Astrocyte of the spinal cord (primary cell): ENCODE measurements at regions not wholly inside any gene's neighbourhood (a gene's known extent, or its start where the extent isn't known, plus 50 kb on each side); places are given as distances from the start of the nearest gene placed in this dataset.

ENCODE experiments used
- DNase-seq: peaks from one replicate; pipeline ENCODE4 v3.0.0; 2011; ENCODE audit warnings: low read depth, low spot score
- H3K4me3 ChIP-seq: 2 replicates; pipeline ENCODE4 v1.5.1; 2011; ENCODE audit warnings: low read depth, mild to moderate bottlenecking, low read length, moderate library complexity
- in situ Hi-C: cut with HindIII; loops from 2 replicates; pipeline ENCODE4 v1.10.0; 2017; ENCODE audit warnings: low sequenced_read_pairs
- TF ChIP-seq, protein P1 (sequence below): IDR thresholded peaks from 2 replicates; pipeline ENCODE4 v1.5.1; 2012; ENCODE audit warnings: low read depth, mild to moderate bottlenecking, low read length, inconsistent platforms

DNA sequence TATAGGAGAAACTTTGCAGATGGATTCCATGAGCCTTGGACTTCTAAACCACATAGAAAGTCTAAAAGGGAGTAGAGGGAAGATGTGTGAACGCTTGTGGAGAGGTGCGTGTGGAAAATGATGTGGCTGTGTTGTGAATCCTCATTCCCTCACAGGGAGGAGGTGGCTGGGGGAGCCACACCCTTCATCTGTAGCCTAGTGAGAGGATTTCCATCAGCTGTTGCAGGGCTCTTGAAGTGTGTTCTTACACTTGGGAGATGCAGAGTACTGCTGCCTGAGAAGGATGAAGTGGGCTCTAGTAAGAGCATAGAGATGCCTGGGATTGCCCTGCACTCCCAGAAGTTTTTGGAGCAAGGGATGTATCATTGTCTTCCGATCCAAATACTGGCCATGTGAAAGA lies 279.6 kb downstream of the QKI start:
- DNase-seq = no peak
- TF ChIP-seq, protein P1, sequence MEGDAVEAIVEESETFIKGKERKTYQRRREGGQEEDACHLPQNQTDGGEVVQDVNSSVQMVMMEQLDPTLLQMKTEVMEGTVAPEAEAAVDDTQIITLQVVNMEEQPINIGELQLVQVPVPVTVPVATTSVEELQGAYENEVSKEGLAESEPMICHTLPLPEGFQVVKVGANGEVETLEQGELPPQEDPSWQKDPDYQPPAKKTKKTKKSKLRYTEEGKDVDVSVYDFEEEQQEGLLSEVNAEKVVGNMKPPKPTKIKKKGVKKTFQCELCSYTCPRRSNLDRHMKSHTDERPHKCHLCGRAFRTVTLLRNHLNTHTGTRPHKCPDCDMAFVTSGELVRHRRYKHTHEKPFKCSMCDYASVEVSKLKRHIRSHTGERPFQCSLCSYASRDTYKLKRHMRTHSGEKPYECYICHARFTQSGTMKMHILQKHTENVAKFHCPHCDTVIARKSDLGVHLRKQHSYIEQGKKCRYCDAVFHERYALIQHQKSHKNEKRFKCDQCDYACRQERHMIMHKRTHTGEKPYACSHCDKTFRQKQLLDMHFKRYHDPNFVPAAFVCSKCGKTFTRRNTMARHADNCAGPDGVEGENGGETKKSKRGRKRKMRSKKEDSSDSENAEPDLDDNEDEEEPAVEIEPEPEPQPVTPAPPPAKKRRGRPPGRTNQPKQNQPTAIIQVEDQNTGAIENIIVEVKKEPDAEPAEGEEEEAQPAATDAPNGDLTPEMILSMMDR = no peak
- no peak overlapping the region for H3K4me3 ChIP-seq
- in situ Hi-C loops = no loop called here

DNA sequence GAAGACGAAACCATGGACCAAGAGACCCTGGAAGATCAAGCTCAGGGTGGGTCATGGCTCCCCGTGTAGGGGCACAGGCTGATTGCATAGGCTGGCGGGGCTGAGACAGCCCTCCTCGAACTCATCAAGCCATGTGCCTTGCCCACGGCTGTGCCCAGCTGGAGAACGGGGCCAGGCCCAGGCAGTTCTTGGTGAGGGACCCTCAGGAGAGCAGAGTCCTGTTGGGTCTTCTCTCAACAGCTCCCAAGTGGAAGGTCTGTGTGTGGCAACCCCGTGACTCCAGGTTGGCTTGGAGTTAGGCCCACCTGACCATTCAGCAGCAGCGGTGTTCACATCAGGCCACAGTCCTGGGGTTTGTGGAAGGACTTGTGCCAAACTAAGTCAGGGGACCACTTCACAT lies 276.5 kb downstream of the QKI start:
- DNase-seq = no peak
- H3K4me3 ChIP-seq = no peak overlapping the region
- in situ Hi-C loops = no loop called here
- TF ChIP-seq, protein P1 = no peak

DNA sequence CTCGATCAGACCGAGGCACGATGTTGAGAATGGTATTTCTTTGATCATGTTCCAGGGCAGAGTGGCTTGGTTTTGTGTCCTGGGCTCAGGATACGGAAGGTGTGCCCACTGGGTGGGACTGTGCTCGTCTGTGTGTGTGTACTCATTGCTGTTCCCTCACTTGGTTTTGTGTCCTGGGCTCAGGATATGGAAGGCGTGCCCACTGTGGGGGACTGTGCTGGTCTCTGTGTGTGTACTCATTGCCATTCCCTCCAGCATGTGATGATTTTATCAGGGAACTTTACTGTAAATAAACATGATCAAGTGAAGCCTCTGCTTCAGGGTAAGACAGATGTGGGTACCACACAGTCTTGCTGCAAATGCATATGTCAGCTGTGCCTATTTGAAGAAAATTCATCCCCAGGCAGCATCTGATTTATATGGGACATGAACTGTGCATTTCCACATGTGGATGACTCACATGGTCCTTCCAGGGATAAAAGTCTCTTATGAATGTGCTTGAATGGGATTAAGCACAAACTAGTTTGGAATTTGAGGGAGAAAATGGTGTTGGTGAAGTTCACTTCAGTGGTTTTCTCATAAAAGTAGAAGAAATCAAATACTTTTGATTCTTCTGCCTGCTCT lies 274.3 kb downstream of the QKI start:
- DNase-seq = peak; percentile 4
- no peak overlapping the region for H3K4me3 ChIP-seq
- in situ Hi-C loops = no loop called here
- TF ChIP-seq, protein P1 = no peak

GRCh38 chr6:163687075-163687474 lies 272.6 kb downstream of the QKI start:
- TF ChIP-seq, protein P1 = no peak
- H3K4me3 ChIP-seq = no peak overlapping the region
- in situ Hi-C loops = no loop called here
- DNase-seq = no peak

DNA sequence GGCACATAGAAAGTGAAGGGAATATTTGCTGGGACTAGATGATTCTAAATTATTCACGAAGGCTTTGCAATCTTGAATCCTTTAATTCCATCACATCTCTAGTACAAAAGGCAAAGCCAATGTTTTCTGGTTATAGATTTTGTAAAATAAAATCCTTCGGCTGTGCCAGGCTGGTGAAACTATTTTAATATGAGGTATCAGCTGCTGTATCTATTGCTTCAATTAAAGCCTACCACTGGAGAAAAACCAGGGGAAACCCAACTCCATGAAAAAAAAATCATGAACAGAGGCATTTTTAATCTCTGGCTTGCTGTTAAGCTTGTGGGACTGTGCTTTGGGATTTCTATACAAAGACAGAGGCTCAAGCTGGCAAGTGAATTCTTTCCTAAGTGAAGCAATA lies 271.8 kb downstream of the QKI start:
- no peak overlapping the region for H3K4me3 ChIP-seq
- in situ Hi-C loops = no loop called here
- TF ChIP-seq, protein P1 = no peak
- DNase-seq = no peak

GRCh38 chr6:163683105-163683622 lies 268.6 kb downstream of the QKI start:
- H3K4me3 ChIP-seq = no peak overlapping the region
- TF ChIP-seq, protein P1 = no peak
- in situ Hi-C loops = no loop called here
- DNase-seq = no peak
